Right lobe of liver (tissue), 6 donors: ENCODE measurements at regions not wholly inside any gene's neighbourhood (a gene's known extent, or its start where the extent isn't known, plus 50 kb on each side); places are given as distances from the start of the nearest gene placed in this dataset.
"Not testable (repeated sequence)": the region's sequence is repeated elsewhere in the genome, so short reads cannot be mapped to it uniquely, and the experiment has no call there.

Source experiments
- ATAC-seq, 4 donors: fragments of 200-7000 bp; cut with Tn5 transposase; one replicate each; pipeline ENCODE4 v1.9.1; 2020; ENCODE audit warnings: mild to moderate bottlenecking in 4 of 4, moderate library complexity in 4 of 4
- DNase-seq, 3 donors: peaks; one replicate each; pipeline ENCODE4 v3.0.0-alpha.2; 2020
- H3K27ac ChIP-seq, 3 donors: fragments of 200-600 bp; one replicate each; pipeline ENCODE4 v1.8.0; 2022
- H3K27me3 ChIP-seq, 2 donors: fragments of 200-600 bp; one replicate each; pipeline ENCODE4 v1.8.0; 2022
- H3K36me3 ChIP-seq, 4 donors: fragments of 200-600 bp; sonication (generic) in 1 of 4; one replicate each; pipeline versions ENCODE4 v1.5.1 to v1.8.0; 2017 to 2022; ENCODE audit warnings: control low read depth in 1 of 4
- H3K4me1 ChIP-seq, 4 donors: fragments of 200-600 bp; sonication (generic) in 1 of 4; one replicate each; pipeline versions ENCODE4 v1.5.1 to v1.8.0; 2017 to 2022; ENCODE audit warnings: control low read depth in 1 of 4
- H3K4me3 ChIP-seq, 3 donors: fragments of 200-600 bp; one replicate each; pipeline ENCODE4 v1.8.0; 2022
- H3K9me3 ChIP-seq, 4 donors: fragments of 200-600 bp; sonication (generic) in 1 of 4; one replicate each; pipeline versions ENCODE4 v1.5.1 to v1.8.0; 2017 to 2022; ENCODE audit warnings: control low read depth in 1 of 4
- CTCF ChIP-seq, 4 donors: fragments of 200-600 bp in 3 of 4; fragments of 450-650 bp in 1 of 4; IDR thresholded peaks; one replicate each; pipeline versions ENCODE4 v1.5.1 to v1.8.0; 2016 to 2022; ENCODE audit warnings: antibody characterized with exemption in 4 of 4, mild to moderate bottlenecking in 2 of 4
- POLR2A ChIP-seq: fragments of 450-650 bp; IDR thresholded peaks from one replicate; pipeline ENCODE4 v1.6.1; 2017; ENCODE audit warnings: antibody characterized with exemption, mild to moderate bottlenecking
- WGBS: methylation state at CpG from one replicate; pipeline ENCODE4 v1.1.6; 2018; ENCODE audit warnings: low coverage, low lambda C conversion rate; ENCODE audit not compliant: insufficient coverage; ENCODE audit errors: missing lambda C conversion rate; 5-methylcytosine and 5-hydroxymethylcytosine counted together
- intact Hi-C, 2 donors: fragments of 100-400 bp; cut with DNase I; formaldehyde crosslinking; loops; one replicate each; pipeline versions ENCODE4 v1.11.2 to v1.14.1; 2022
- donor health status: DM: no; HTN: yes; CAD: no.
- donor health status: DM: no; HTN: no; CAD: no.
- donor health status: DM: no; HTN: no; CAD: no.
- donor health status: DM: no; HTN: yes; CAD: no.
- donor health status: DM: no; HTN: yes; CAD: no.

- DNase-seq (no peak), ATAC-seq (no peak)
- Histone ChIP-seq H3K27ac (no peak overlapping the region), H3K27me3 (no peaks in the 10 kb centered on the region), H3K36me3 (no peaks in the 10 kb centered on the region), H3K4me1 (peaks cover 0 to 4% (median 0%) of the 10 kb centered on the region in 4 donors), H3K4me3 (no peak overlapping the region), H3K9me3 (no peaks in the 10 kb centered on the region)
- intact Hi-C loops, result no loop called here
- WGBS, result 63% methylated on average over 3 of the region's 3 CpGs
- no peak for TF ChIP-seq POLR2A
- TF ChIP-seq CTCF (IDR thresholded peaks at IDR 0.05), result no peak
Measured at GRCh38 chr3:22373827-22374226, 622.8 kb upstream of the ZNF385D start.

DNA sequence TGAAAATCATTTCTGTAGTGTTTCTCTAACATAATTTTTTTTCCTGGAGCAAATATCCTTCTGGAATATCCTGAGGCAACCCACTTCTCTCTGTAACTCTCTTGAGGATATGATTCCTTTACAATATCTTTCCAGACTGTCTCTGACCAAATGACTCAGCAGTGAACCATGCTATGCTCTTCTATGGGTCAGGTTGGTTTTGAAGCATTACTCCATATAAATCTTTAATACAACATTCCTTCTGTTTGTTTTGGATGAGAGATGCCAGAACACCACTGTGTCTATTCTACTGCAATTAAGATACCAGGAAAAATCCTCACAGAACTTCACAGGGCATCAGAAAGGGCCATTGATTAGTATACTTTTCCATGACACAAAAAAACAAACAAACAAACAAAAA is 626.4 kb upstream of the ZNF385D start:
- no peak for DNase-seq
- no peak overlapping the region for H3K4me3 ChIP-seq
- H3K9me3 ChIP-seq, result no peaks in the 10 kb centered on the region
- H3K27me3 ChIP-seq, result no peaks in the 10 kb centered on the region
- no peak for ATAC-seq
- intact Hi-C loops, result no loop called here
- H3K4me1 ChIP-seq, result peaks cover 0 to 3% (median 0%) of the 10 kb centered on the region in 4 donors
- H3K27ac ChIP-seq, result no peak overlapping the region
- H3K36me3 ChIP-seq, result no peaks in the 10 kb centered on the region
- TF ChIP-seq POLR2A, result no peak
- TF ChIP-seq CTCF (IDR thresholded peaks at IDR 0.05), result no peak

GRCh38 chr3:22378869-22379268 is 627.9 kb upstream of the ZNF385D start:
- Histone ChIP-seq H3K27me3 (no peaks in the 10 kb centered on the region), H3K9me3 (no peaks in the 10 kb centered on the region), H3K4me3 (no peak overlapping the region), H3K27ac (no peak overlapping the region), H3K36me3 (no peaks in the 10 kb centered on the region), H3K4me1 (no peaks in the 10 kb centered on the region)
- ATAC-seq (no peak), DNase-seq (no peak)
- intact Hi-C loops, result no loop called here
- no peak for TF ChIP-seq POLR2A
- no peak for TF ChIP-seq CTCF (IDR thresholded peaks at IDR 0.05)

DNA sequence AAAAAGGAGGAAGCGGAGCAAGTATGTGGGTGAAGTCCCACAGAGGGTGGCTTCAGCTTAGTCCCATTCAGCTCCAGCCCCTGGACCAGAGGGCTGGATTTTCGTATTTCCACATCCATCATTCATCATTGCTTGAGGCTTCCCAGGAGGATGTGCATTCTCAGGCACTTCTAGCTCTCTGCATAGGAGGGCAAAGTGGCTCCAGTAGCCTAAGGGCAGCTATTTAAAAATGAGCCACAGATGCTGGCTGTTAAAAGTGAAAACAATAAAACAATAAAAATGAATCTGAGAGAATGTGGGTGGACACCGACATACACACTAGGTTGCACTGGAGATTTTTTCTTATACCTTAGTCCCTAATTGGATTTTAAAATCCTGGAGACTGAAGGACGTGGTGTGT is 629.2 kb upstream of the ZNF385D start:
- intact Hi-C loops, result no loop called here
- DNase-seq, result no peak
- 39% methylated on average over 4 of the region's 4 CpGs for whole genome bisulfite sequencing
- Histone ChIP-seq H3K27ac (no peak overlapping the region), H3K9me3 (no peaks in the 10 kb centered on the region), H3K4me1 (no peaks in the 10 kb centered on the region), H3K36me3 (no peaks in the 10 kb centered on the region), H3K27me3 (no peaks in the 10 kb centered on the region), H3K4me3 (no peak overlapping the region)
- TF ChIP-seq CTCF (IDR thresholded peaks at IDR 0.05) (no peak), POLR2A (no peak)
- ATAC-seq, result no peak

DNA sequence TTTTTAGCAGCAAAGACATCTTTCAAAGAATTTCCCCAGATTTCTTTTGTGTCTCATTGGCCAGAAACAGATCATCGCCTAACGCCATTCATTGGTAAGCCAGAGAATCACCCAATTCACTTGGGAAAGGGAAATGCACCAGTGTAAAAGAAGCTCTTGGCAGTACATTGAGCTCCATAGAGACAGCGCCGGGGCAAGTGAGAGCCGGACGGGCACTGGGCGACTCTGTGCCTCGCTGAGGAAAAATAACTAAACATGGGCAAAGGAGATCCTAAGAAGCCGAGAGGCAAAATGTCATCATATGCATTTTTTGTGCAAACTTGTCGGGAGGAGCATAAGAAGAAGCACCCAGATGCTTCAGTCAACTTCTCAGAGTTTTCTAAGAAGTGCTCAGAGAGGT is 630.6 kb upstream of the ZNF385D start:
- peak in 1 of 3 donors; percentile 25 for DNase-seq
- 60% methylated on average over 8 of the region's 10 CpGs for WGBS
- intact Hi-C loops, H3K4me3 ChIP-seq, H3K36me3 ChIP-seq, H3K27me3 ChIP-seq, H3K27ac ChIP-seq, H3K4me1 ChIP-seq, ATAC-seq, H3K9me3 ChIP-seq: not testable (repeated sequence)
